Spleen (tissue), 11 donors: ENCODE measurements at regions not wholly inside any gene's neighbourhood (a gene's known extent, or its start where the extent isn't known, plus 50 kb on each side); places are given as distances from the start of the nearest gene placed in this dataset.

ENCODE experiments used
- DNase-seq: peaks from one replicate; pipeline ENCODE4 v3.0.0-alpha.2; 2020
- H3K27ac ChIP-seq, 8 donors: fragments of 200-600 bp; sonication (generic) in 7 of 8; 1 replicate in 4 of 8; 2 replicates in 4 of 8; pipeline versions ENCODE4 v1.5.0 to v1.8.0; 2016 to 2021; ENCODE audit warnings: inconsistent platforms in 4 of 8, mild to moderate bottlenecking in 4 of 8, moderate library complexity in 1 of 8
- H3K27me3 ChIP-seq, 7 donors: fragments of 200-600 bp; sonication (generic) in 6 of 7; replicated peaks in 1 of 7; 1 replicate in 4 of 7; 2 replicates in 3 of 7; pipeline versions ENCODE4 v1.5.0 to v1.8.0; 2016 to 2021; ENCODE audit warnings: inconsistent platforms in 3 of 7, mild to moderate bottlenecking in 1 of 7
- H3K36me3 ChIP-seq, 6 donors: fragments of 200-600 bp; sonication (generic) in 5 of 6; 1 replicate in 4 of 6; 2 replicates in 2 of 6; pipeline versions ENCODE4 v1.5.0 to v1.8.0; 2016 to 2021; ENCODE audit warnings: inconsistent platforms in 2 of 6
- H3K4me1 ChIP-seq, 6 donors: fragments of 200-600 bp; sonication (generic) in 5 of 6; 1 replicate in 3 of 6; 2 replicates in 3 of 6; pipeline versions ENCODE4 v1.5.0 to v1.8.0; 2016 to 2021; ENCODE audit warnings: inconsistent platforms in 3 of 6
- H3K4me3 ChIP-seq, 8 donors: fragments of 200-600 bp; sonication (generic) in 7 of 8; 1 replicate in 4 of 8; 2 replicates in 4 of 8; pipeline versions ENCODE4 v1.5.0 to v1.8.0; 2016 to 2021; ENCODE audit warnings: inconsistent platforms in 4 of 8, mild to moderate bottlenecking in 4 of 8, moderate library complexity in 2 of 8
- H3K9me3 ChIP-seq, 8 donors: fragments of 200-600 bp; sonication (generic) in 7 of 8; 1 replicate in 4 of 8; 2 replicates in 4 of 8; pipeline versions ENCODE4 v1.5.0 to v1.8.0; 2016 to 2021; ENCODE audit warnings: inconsistent platforms in 4 of 8
- CTCF ChIP-seq, 11 experiments: fragments of 200-600 bp in 7 of 11; fragments of 450-650 bp in 4 of 11; sonication (generic) in 4 of 11; IDR thresholded peaks in 8 of 11; conservative IDR thresholded peaks in 3 of 11; 1 replicate in 7 of 11; 2 replicates in 4 of 11; pipeline versions ENCODE4 v1.4.0 to v1.8.0; 2016 to 2021; ENCODE audit warnings: antibody characterized with exemption in 11 of 11, inconsistent platforms in 4 of 11, mild to moderate bottlenecking in 1 of 11
- POLR2A ChIP-seq, 3 donors: fragments of 450-650 bp; IDR thresholded peaks; one replicate each; pipeline ENCODE4 v1.5.1; 2017; ENCODE audit warnings: antibody characterized with exemption in 3 of 3, mild to moderate bottlenecking in 1 of 3
- POLR2AphosphoS5 ChIP-seq, 3 donors: sonication (generic); formaldehyde crosslinking; IDR thresholded peaks; one replicate each; pipeline ENCODE4 v1.5.1; 2017; ENCODE audit warnings: antibody characterized with exemption in 3 of 3
- WGBS, 5 donors: extraction: QIAGEN DNeasy Blood & Tissue Kit in 3 of 5; methylation state at CpG; one replicate each; pipeline versions ENCODE4 v1.1.5 to v1.1.7; 2013 to 2018; 5-methylcytosine and 5-hydroxymethylcytosine counted together
- intact Hi-C: fragments of 100-400 bp; cut with DNase I; formaldehyde crosslinking; loops from one replicate; pipeline ENCODE4 v1.15.0; 2023; ENCODE audit warnings: low total_unique reads
- donor health status: healthy with polysubstance abuse.
- donor health status: DM: no; HTN: no; CAD: no; lungs with moderate emphysema.
- donor health status: DM: no; HTN: no; CAD: no.
- donor health status: Bipolar disorder and iron deficiency.
- donor health status: healthy.
- donor health status: DM: no; HTN: no; CAD: no.
- donor health status: DM: yes; HTN: yes; CAD: no.

- Histone ChIP-seq H3K36me3 (no peaks in the 10 kb centered on the region), H3K4me3 (no peak overlapping the region), H3K27me3 (peaks cover 0 to 5% (median 0%) of the 10 kb centered on the region in 7 donors), H3K9me3 (peaks cover 0 to under 1% (median 0%) of the 10 kb centered on the region in 8 donors), H3K27ac (no peak overlapping the region), H3K4me1 (no peaks in the 10 kb centered on the region)
- 41 to 75% (median 64%) methylated on average over 4 of the region's 4 CpGs for WGBS, 5 donors
- intact Hi-C loops: no loop called here
- TF ChIP-seq POLR2A (IDR thresholded peaks at IDR 0.05) (no peak), CTCF (IDR thresholded peaks at IDR 0.05 in 8 of 11, conservative IDR thresholded peaks at IDR 0.05 in 3 of 11) (no peak), POLR2AphosphoS5 (IDR thresholded peaks at IDR 0.05) (no peak)
- no peak for DNase-seq
Observed at GRCh38 chr20:41905199-41905598, 287.0 kb upstream of the CHD6 start.

DNA sequence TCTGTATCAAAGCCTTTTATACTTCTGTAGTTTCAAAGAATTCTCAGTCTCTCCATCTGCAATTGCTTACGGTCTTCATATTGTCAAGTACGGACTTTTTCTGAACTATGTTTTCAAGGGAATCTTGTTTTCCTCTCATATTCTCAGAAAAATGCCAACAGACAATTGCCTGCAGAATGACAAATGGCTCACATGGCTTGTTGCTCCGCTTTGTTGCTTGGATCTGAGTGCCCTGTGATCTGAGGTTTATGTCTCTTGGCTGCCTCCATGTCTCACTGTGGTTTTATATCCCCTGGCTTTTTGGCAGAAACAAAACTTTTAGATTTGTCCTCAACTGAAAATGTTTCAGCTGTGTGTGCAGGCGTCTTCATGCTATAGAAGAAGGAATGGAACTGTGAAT lies 285.4 kb upstream of the CHD6 start:
- Histone ChIP-seq H3K4me1 (no peaks in the 10 kb centered on the region), H3K27ac (no peak overlapping the region), H3K36me3 (no peaks in the 10 kb centered on the region), H3K9me3 (no peaks in the 10 kb centered on the region), H3K27me3 (peaks cover 0 to 5% (median 0%) of the 10 kb centered on the region in 7 donors), H3K4me3 (no peak overlapping the region)
- intact Hi-C loops: no loop called here
- 61 to 78% (median 71%) methylated on average over 4 of the region's 4 CpGs for WGBS, 5 donors
- TF ChIP-seq POLR2A (IDR thresholded peaks at IDR 0.05): no peak
- no peak for TF ChIP-seq CTCF (IDR thresholded peaks at IDR 0.05 in 8 of 11, conservative IDR thresholded peaks at IDR 0.05 in 3 of 11)
- no peak for TF ChIP-seq POLR2AphosphoS5 (IDR thresholded peaks at IDR 0.05)
- no peak for DNase-seq

DNA sequence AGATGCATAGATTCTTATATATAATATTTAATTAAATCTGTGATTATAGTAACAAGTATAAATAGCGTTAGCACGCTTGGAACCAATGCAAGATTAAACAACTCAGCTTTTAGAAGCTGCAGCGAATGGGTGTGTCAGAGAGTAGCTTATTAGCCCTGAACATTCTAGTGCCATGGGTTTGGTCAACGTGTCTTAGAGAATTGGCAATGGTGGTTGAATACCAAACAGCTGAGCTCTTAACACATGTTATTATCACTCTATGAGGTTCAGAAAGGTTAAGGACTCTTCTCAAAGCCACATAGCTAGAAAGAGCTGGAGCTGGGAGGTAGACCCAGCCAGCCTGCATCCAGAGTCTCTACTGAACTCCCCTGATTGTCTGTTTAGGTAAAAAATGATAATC lies 284.2 kb upstream of the CHD6 start:
- DNase-seq: no peak
- 68 to 85% (median 80%) methylated on average over 4 of the region's 4 CpGs for WGBS, 5 donors
- Histone ChIP-seq H3K27ac (no peak overlapping the region), H3K4me1 (no peaks in the 10 kb centered on the region), H3K9me3 (no peaks in the 10 kb centered on the region), H3K4me3 (no peak overlapping the region), H3K27me3 (peaks cover 0 to 5% (median 0%) of the 10 kb centered on the region in 7 donors), H3K36me3 (no peaks in the 10 kb centered on the region)
- intact Hi-C loops: no loop called here
- no peak for TF ChIP-seq CTCF (IDR thresholded peaks at IDR 0.05 in 8 of 11, conservative IDR thresholded peaks at IDR 0.05 in 3 of 11)
- no peak for TF ChIP-seq POLR2AphosphoS5 (IDR thresholded peaks at IDR 0.05)
- TF ChIP-seq POLR2A (IDR thresholded peaks at IDR 0.05): no peak

GRCh38 chr20:41900201-41900691 lies 282.1 kb upstream of the CHD6 start:
- H3K4me1 ChIP-seq: no peaks in the 10 kb centered on the region
- no peaks in the 10 kb centered on the region for H3K9me3 ChIP-seq
- no peak for DNase-seq
- intact Hi-C loops: no loop called here
- 63 to 71% (median 66%) methylated on average over 4 of the region's 4 CpGs for WGBS, 5 donors
- peaks cover 0 to 10% (median 0%) of the 10 kb centered on the region in 7 donors for H3K27me3 ChIP-seq
- no peak overlapping the region for H3K27ac ChIP-seq
- H3K4me3 ChIP-seq: no peak overlapping the region
- no peak for TF ChIP-seq POLR2AphosphoS5 (IDR thresholded peaks at IDR 0.05)
- TF ChIP-seq POLR2A (IDR thresholded peaks at IDR 0.05): no peak
- TF ChIP-seq CTCF (IDR thresholded peaks at IDR 0.05 in 8 of 11, conservative IDR thresholded peaks at IDR 0.05 in 3 of 11): no peak
- H3K36me3 ChIP-seq: no peaks in the 10 kb centered on the region
